GM06990 (cell line): ENCODE measurements at regions not wholly inside any gene's neighbourhood (a gene's known extent, or its start where the extent isn't known, plus 50 kb on each side); places are given as distances from the start of the nearest gene placed in this dataset.

ENCODE experiments used
- DNase-seq: peaks from one replicate; pipeline ENCODE4 v3.0.0-alpha.2; 2011; ENCODE audit not compliant: insufficient read length; ENCODE audit errors: extremely low read depth
- H3K27me3 ChIP-seq: replicated peaks from 2 replicates; pipeline ENCODE4 v1.6.0; 2011; ENCODE audit warnings: low read length; ENCODE audit not compliant: control insufficient read depth, insufficient read depth
- H3K36me3 ChIP-seq: 2 replicates; pipeline ENCODE4 v1.5.1; 2011; ENCODE audit warnings: low read length; ENCODE audit not compliant: control insufficient read depth, insufficient read depth
- H3K4me3 ChIP-seq: replicated peaks from 2 replicates; pipeline ENCODE4 v1.5.1; 2011; ENCODE audit warnings: low read depth, mild to moderate bottlenecking, control low read depth, low read length
- CTCF ChIP-seq: IDR thresholded peaks from 2 replicates; pipeline ENCODE4 v1.5.1; 2011; ENCODE audit warnings: low read length, control low read depth, mild to moderate bottlenecking, inconsistent platforms; ENCODE audit not compliant: insufficient read depth, poor library complexity, severe bottlenecking

GRCh38 chr16:26733710-26734109 lies 333.0 kb upstream of the C16orf82 start:
- H3K27me3 ChIP-seq: no peaks in the 10 kb centered on the region
- H3K4me3 ChIP-seq: no peak overlapping the region
- no peak for TF ChIP-seq CTCF
- no peak for DNase-seq
- H3K36me3 ChIP-seq: no peaks in the 10 kb centered on the region

GRCh38 chr16:26735521-26735920 lies 331.2 kb upstream of the C16orf82 start:
- Histone ChIP-seq H3K4me3 (no peak overlapping the region), H3K36me3 (no peaks in the 10 kb centered on the region), H3K27me3 (no peaks in the 10 kb centered on the region)
- DNase-seq: no peak
- TF ChIP-seq CTCF: no peak

GRCh38 chr16:26736084-26736483 lies 330.6 kb upstream of the C16orf82 start:
- Histone ChIP-seq H3K27me3 (no peaks in the 10 kb centered on the region), H3K36me3 (no peaks in the 10 kb centered on the region), H3K4me3 (no peak overlapping the region)
- no peak for TF ChIP-seq CTCF
- no peak for DNase-seq

- no peak for DNase-seq
- H3K36me3 ChIP-seq: no peaks in the 10 kb centered on the region
- TF ChIP-seq CTCF: no peak
- no peaks in the 10 kb centered on the region for H3K27me3 ChIP-seq
- H3K4me3 ChIP-seq: no peak overlapping the region
These were observed 326.0 kb upstream of the C16orf82 start for GRCh38 chr16:26740771-26741170.

- Histone ChIP-seq H3K27me3 (no peaks in the 10 kb centered on the region), H3K4me3 (no peak overlapping the region), H3K36me3 (no peaks in the 10 kb centered on the region)
- DNase-seq: no peak
- no peak for TF ChIP-seq CTCF
These were observed 324.7 kb upstream of the C16orf82 start for GRCh38 chr16:26742040-26742439.

- Histone ChIP-seq H3K4me3 (no peak overlapping the region), H3K27me3 (no peaks in the 10 kb centered on the region), H3K36me3 (no peaks in the 10 kb centered on the region)
- DNase-seq: no peak
- TF ChIP-seq CTCF: no peak
These were observed 322.3 kb upstream of the C16orf82 start for GRCh38 chr16:26744430-26744829.
